Right cardiac atrium (tissue), 5 donors: ENCODE measurements at regions not wholly inside any gene's neighbourhood (a gene's known extent, or its start where the extent isn't known, plus 50 kb on each side); places are given as distances from the start of the nearest gene placed in this dataset.

Experiments used
- ATAC-seq, 2 donors: fragments of 200-7000 bp; cut with Tn5 transposase; one replicate each; pipeline versions ENCODE4 v1.8.0 to v1.9.1; 2020; ENCODE audit warnings: moderate library complexity in 2 of 2, mild to moderate bottlenecking in 1 of 2
- DNase-seq, 3 donors: peaks; one replicate each; pipeline ENCODE4 v3.0.0-alpha.2; 2020
- H3K27ac ChIP-seq: one replicate; pipeline ENCODE4 v1.5.1; 2013; ENCODE audit warnings: mild to moderate bottlenecking, low read length, control low read depth, moderate library complexity
- H3K27me3 ChIP-seq: one replicate; pipeline ENCODE4 v1.6.1; 2013; ENCODE audit not compliant: control insufficient read depth, insufficient read depth
- H3K4me1 ChIP-seq: one replicate; pipeline ENCODE4 v1.6.1; 2013; ENCODE audit warnings: low read length; ENCODE audit not compliant: control insufficient read depth, insufficient read depth
- H3K4me3 ChIP-seq: one replicate; pipeline ENCODE4 v1.5.1; 2013; ENCODE audit warnings: low read length, control low read depth
- H3K9me3 ChIP-seq: one replicate; pipeline ENCODE4 v1.6.1; 2013; ENCODE audit warnings: low read length; ENCODE audit not compliant: control insufficient read depth
- WGBS: extraction: QIAGEN DNeasy Blood & Tissue Kit; methylation state at CpG from one replicate; pipeline ENCODE4 v1.1.7; 2013; 5-methylcytosine and 5-hydroxymethylcytosine counted together
- intact Hi-C, 4 donors: fragments of 100-400 bp; cut with DNase I; formaldehyde crosslinking; loops; one replicate each; pipeline versions ENCODE4 v1.11.0 to v1.14.0; 2022 to 2023
- donor health status: healthy with polysubstance abuse.
- donor health status: DM: no; HTN: yes; CAD: no.
- donor health status: DM: no; HTN: no; CAD: no.
- donor health status: DM: no; HTN: yes; CAD: no; lungs with severe emphysema.
- donor health status: DM: yes; HTN: yes; CAD: no.

- DNase-seq: peak in 1 of 3 donors; percentile 20
- no peak for ATAC-seq
- no peaks in the 10 kb centered on the region for H3K27me3 ChIP-seq
- 90% methylated on average over 11 of the region's 11 CpGs for WGBS
- no peaks in the 10 kb centered on the region for H3K9me3 ChIP-seq
- no peak overlapping the region for H3K4me3 ChIP-seq
- H3K4me1 ChIP-seq: no peaks in the 10 kb centered on the region
- intact Hi-C loops: no loop called here
- no peak overlapping the region for H3K27ac ChIP-seq
These were observed 127.3 kb upstream of the HDAC4 start for GRCh38 chr2:239528146-239528545.

GRCh38 chr2:239526666-239527415 lies 126.0 kb upstream of the HDAC4 start:
- intact Hi-C loops: no loop called here
- ATAC-seq: no peak
- DNase-seq: peak in 1 of 3 donors; percentile 22
- Histone ChIP-seq H3K9me3 (no peaks in the 10 kb centered on the region), H3K27ac (no peak overlapping the region), H3K4me3 (no peak overlapping the region), H3K4me1 (peaks cover 3% of the 10 kb centered on the region), H3K27me3 (no peaks in the 10 kb centered on the region)
- WGBS: 86% methylated on average over 25 of the region's 25 CpGs

GRCh38 chr2:239526038-239526437 lies 125.2 kb upstream of the HDAC4 start:
- WGBS: 82% methylated on average over 8 of the region's 8 CpGs
- ATAC-seq: no peak
- intact Hi-C loops: no loop called here

DNA sequence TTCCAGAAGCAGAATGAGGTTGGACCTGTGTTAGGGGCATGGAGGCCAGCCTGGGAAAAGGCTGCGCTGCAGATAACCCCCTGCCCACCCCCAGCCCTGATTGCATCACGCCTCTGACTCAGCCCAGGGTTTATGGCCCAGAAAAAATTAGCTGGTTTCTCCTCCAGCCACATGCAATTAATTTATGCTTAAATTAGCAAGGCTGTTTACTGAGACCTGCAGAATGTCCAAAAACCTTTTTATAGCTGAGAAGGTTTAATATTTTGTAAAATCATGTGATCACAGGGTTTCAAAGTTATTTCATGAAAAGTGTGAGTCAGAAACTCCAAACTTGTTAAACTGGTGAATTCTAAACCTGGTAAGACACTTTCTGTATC lies 123.1 kb upstream of the HDAC4 start:
- no peak overlapping the region for H3K27ac ChIP-seq
- intact Hi-C loops: no loop called here
- H3K9me3 ChIP-seq: no peaks in the 10 kb centered on the region
- H3K4me1 ChIP-seq: peaks cover 3% of the 10 kb centered on the region
- ATAC-seq (no peak), DNase-seq (peak in 1 of 3 donors; percentile 16)
- no peak overlapping the region for H3K4me3 ChIP-seq
- WGBS: 28% methylated on average over 2 of the region's 2 CpGs
- no peaks in the 10 kb centered on the region for H3K27me3 ChIP-seq

More at GRCh38 chr2:239526038-239526437, 125.2 kb upstream of the HDAC4 start:
- Histone ChIP-seq H3K4me3 (no peak overlapping the region), H3K9me3 (no peaks in the 10 kb centered on the region), H3K27ac (no peak overlapping the region), H3K4me1 (peaks cover 3% of the 10 kb centered on the region), H3K27me3 (no peaks in the 10 kb centered on the region)
- peak in 1 of 3 donors; percentile 13 for DNase-seq

GRCh38 chr2:239523147-239523953 lies 122.5 kb upstream of the HDAC4 start:
- Histone ChIP-seq H3K9me3 (no peaks in the 10 kb centered on the region), H3K4me3 (no peak overlapping the region), H3K27me3 (no peaks in the 10 kb centered on the region), H3K27ac (no peak overlapping the region), H3K4me1 (peaks cover 3% of the 10 kb centered on the region)
- intact Hi-C loops: no loop called here
- ATAC-seq (no peak), DNase-seq (peak in 2 of 3 donors; percentile 19 to 30)
- WGBS: 70% methylated on average over 15 of the region's 15 CpGs

GRCh38 chr2:239522740-239523119 lies 121.9 kb upstream of the HDAC4 start:
- no peaks in the 10 kb centered on the region for H3K9me3 ChIP-seq
- WGBS: 83% methylated on average over 12 of the region's 12 CpGs
- intact Hi-C loops: no loop called here
- no peak overlapping the region for H3K4me3 ChIP-seq
- ATAC-seq (no peak), DNase-seq (peak in 2 of 3 donors; percentile 3 to 44)
- no peak overlapping the region for H3K27ac ChIP-seq
- H3K27me3 ChIP-seq: no peaks in the 10 kb centered on the region
- peaks cover 3% of the 10 kb centered on the region for H3K4me1 ChIP-seq

- Histone ChIP-seq H3K9me3 (no peaks in the 10 kb centered on the region), H3K4me1 (peaks cover 3% of the 10 kb centered on the region), H3K27ac (no peak overlapping the region), H3K4me3 (no peak overlapping the region), H3K27me3 (no peaks in the 10 kb centered on the region)
- DNase-seq (peak; percentile 41 to 64 (median 62)), ATAC-seq (peak; percentile 70)
- WGBS: 65% methylated on average over 15 of the region's 15 CpGs
- intact Hi-C loops: no loop called here
These were observed 121.4 kb upstream of the HDAC4 start for GRCh38 chr2:239522002-239522739.

DNA sequence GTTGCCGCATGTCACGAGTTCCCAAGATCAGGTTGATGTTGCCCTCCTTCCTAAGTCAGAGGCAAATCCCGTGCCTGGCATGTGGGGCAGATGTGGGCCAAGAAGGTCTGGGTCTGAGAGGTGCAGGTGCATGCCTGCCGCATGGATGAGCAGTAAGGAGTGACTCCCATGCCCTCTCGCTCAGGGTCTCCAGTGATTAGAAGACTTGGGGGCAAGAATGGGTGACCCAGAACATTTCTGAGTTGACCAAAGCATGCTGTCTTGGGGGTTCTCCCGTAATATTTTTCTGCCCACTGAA lies 120.6 kb upstream of the HDAC4 start:
- no peaks in the 10 kb centered on the region for H3K9me3 ChIP-seq
- intact Hi-C loops: no loop called here
- H3K27ac ChIP-seq: no peak overlapping the region
- ATAC-seq (no peak), DNase-seq (no peak)
- H3K27me3 ChIP-seq: no peaks in the 10 kb centered on the region
- H3K4me1 ChIP-seq: peaks cover 3% of the 10 kb centered on the region
- no peak overlapping the region for H3K4me3 ChIP-seq
- WGBS: 95% methylated on average over 6 of the region's 6 CpGs

DNA sequence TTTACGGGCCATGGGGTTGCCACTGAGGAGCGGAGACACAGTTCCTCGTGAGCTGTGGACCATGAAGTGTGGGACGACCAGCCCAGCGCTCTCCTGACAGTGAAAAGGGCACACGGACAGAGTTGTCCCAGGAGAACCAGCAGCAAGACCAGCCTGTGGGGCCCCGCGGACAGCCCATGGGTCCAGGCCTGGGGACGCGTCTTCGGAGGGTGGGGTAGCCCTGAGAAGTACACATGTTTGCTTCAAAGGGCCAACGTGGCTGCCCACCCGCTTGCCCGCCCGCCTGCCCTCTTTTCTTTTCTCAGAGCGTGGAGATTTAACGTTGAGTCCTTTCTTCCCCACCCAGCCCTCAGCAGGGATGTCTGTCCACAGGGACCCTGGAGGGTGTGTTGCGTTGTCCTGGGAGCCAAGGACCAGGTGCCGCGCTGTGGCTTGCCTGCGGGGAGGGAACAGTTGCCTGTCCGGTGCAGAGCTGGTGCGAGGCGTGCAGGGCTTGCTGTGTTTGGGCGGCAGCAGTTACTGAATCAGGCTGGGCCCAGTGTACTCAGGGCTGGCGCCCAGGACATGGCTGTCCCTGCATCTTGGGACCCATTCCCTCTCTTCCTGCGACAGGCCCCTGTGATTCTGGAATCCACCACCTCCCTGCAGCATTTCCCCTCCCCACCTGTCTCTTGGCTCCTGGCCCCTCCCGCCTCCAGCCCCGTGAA lies 120.1 kb upstream of the HDAC4 start:
- no peaks in the 10 kb centered on the region for H3K27me3 ChIP-seq
- ATAC-seq (no peak), DNase-seq (peak in 2 of 3 donors; percentile 26 to 44)
- WGBS: 93% methylated on average over 29 of the region's 29 CpGs
- H3K4me3 ChIP-seq: no peak overlapping the region
- intact Hi-C loops: no loop called here
- no peaks in the 10 kb centered on the region for H3K9me3 ChIP-seq
- no peak overlapping the region for H3K27ac ChIP-seq
- peaks cover 3% of the 10 kb centered on the region for H3K4me1 ChIP-seq

- ATAC-seq (no peak), DNase-seq (peak in 2 of 3 donors; percentile 8 to 31)
- H3K4me3 ChIP-seq: no peak overlapping the region
- no peak overlapping the region for H3K27ac ChIP-seq
- H3K27me3 ChIP-seq: no peaks in the 10 kb centered on the region
- intact Hi-C loops: no loop called here
- 92% methylated on average over 17 of the region's 17 CpGs for WGBS
- H3K9me3 ChIP-seq: no peaks in the 10 kb centered on the region
- H3K4me1 ChIP-seq: peaks cover 3% of the 10 kb centered on the region
These were observed 119.2 kb upstream of the HDAC4 start for GRCh38 chr2:239519921-239520585.
